AG08395 (cell line): ENCODE measurements at regions not wholly inside any gene's neighbourhood (a gene's known extent, or its start where the extent isn't known, plus 50 kb on each side); places are given as distances from the start of the nearest gene placed in this dataset.
A peak's percentile ranks its signal among the peaks of the same experiment; 100 is the strongest.

Experiments
- DNase-seq: peaks from one replicate; pipeline ENCODE4 v3.0.0; 2012; ENCODE audit warnings: mixed read lengths, low spot score

DNA sequence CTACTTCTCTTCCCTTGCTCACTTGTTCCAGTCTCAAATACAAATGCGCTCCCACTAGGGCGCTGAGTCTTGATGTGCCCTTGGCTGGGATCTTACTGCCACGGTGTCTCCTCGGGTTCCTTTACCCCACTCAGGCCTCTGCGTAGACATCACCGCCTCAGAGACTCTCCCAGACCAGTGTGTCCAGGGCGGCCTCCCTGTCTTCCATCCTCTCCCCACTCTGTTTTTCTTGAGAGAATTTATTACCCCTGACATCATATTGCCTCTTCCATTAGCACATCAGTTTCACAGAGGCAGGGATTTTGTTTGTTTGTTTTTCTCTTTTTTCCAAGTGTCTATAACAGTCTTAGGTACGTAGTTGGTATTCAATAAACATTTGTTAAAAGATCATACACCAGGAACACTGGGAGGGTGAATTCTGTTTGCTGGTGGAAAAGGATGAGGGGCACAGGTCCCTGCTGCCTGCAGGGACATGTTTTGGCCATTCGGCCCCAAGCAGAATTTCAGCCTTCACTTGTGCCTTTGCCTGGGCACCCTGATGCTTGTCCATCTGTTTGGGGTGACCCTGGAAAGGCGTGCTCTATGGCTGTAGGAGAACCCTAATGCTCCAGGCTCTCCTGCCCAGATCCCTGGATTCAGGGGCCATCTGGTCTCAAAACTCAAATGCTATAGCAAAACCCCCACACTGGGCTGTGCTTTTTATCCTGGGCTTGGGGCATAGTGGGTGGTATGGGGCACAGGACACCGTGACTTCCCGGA, 55.0 kb downstream of the RPL37A start:
- DNase-seq: no peak

DNA sequence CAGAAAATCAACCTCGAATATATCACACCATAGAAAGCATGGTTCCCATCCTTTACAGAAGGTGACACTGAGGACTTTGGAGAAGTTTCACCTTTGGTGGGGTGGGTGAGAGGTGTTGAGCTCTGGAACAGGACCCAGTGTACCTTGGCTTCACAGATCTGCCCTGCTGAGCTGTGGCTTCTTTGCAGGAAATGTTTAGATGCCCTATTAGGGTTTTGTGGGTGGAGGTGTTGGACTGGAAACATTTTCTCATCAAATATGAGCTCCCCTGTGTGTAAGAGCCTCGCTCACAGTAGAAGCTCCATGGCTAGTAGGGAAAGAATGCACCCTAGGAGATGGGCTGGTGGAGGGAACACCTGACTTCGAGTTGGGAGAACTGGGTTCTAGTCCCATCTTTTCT, 55.6 kb downstream of the RPL37A start:
- DNase-seq: no peak

DNA sequence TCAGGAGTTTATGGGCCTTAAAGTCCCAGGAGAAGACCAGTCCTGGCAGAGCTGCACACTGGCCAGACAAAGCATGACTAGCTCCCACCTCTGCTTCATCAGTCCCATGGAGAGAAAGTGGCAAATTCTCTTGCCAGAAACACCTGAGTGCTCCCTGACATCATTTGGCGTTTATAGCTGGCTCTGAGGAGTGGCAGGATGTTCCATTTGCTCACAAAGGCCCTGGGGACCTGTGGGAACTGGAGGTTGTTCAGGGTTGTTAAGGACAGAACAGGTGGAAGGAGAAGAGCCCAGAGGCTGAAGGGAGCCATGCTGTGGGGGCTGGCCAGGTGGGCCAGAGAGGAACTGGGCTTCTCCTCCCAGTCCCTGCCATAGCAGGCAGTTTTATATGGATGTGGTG, 56.1 kb downstream of the RPL37A start:
- DNase-seq: no peak

DNA sequence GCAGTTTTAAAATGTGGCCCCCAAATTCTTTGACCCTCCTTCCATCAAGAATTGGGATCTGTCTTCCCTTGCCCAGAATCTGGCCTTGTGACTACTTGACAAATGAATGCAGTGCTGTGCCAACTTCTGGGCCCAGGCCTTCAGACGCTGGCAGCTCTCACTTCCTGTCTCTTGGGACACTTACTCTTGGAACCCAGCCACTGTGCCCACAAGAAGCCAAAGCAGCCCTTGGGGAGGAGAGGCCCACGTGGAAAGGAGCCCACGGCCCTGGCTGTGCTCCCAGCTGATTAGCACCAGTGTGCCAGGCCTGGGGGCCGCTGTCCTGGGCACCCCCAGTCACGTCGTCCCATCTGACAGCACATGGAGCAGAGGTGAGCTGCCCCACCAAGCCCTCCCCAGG, 56.6 kb downstream of the RPL37A start:
- peak; percentile 61 for DNase-seq

DNA sequence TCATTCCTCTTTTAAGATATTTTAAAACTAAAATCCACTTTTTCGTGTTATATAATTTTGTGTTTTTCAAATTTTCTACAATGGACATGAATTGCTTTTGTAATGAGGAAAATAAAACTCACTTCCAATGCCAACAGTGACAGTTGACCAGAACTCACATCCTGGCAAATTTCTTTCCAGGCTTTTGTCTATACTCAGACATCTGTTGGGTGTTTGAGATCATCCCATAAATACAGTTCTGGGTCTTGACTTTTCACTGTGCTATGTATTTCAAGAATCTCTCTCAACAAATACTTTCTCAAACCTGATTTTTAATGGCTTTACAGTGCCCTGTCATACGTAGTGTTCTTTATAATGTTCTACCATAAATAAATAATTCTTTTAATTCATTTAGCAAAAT, 57.6 kb downstream of the RPL37A start:
- DNase-seq: no peak

DNA sequence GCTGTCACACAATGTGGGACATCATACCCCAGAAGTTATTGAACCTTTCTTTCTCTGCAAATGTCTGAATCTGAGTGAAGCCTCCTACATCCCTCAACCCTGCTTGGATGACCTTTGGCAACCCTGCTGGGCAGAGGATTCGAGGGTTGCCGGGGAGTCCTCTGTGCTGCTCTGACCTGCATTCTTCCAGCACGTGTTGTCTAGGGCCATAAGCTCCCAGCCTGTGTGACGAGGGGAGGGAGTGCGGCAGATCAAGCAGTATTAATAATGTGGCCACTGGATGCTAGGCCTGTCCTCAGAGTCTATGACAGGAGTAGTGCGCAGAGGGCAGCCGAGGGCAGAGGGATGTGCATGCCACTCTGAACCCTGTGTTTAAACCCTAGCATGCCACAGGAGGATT, 58.8 kb downstream of the RPL37A start:
- no peak for DNase-seq

DNA sequence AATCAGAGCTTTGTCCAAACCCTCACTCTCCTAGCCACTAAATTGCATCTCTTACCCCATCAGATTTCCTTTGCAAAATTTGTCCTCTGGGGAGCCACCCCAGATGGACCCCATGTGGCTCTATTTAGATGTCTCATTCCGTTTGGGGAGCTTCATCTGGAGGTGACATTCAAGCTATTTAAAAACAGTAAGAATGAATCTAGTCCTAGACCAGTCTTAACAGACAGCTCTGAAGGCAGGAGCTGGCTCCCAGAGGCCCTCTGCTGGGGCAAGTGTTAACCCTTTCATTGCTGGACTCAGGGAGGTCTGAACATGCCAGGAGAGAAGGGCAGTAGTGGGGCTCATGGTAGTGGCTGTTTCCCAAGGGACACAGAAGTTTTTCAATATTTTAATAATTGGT, 59.2 kb downstream of the RPL37A start:
- DNase-seq: peak; percentile 14

DNA sequence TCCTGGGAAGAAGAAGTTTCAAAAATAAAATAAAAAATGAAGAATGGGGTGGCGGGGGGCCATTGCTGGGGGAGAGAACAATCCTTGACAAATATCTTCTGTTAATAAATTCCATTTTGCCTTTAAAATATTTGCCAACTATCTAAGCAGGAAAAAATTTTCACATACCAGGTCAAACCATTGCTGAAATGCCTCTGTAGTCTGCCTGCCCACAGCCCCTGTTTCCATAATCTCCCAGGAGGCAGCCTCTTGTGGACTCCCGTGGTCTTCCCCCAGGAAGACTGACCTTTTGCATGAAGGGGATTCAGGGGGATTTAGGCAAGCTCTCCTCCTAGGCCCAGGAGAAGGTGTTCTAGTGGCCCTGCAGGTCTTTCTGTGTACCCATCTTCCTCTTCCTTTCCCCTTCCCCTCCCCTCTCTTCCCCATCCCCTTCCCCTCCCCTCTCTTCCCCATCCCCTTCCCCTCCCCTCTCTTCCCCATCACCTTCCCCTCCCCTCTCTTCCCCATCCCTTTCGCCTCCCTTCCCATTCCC, 61.0 kb downstream of the RPL37A start:
- peak; percentile 50 for DNase-seq

DNA sequence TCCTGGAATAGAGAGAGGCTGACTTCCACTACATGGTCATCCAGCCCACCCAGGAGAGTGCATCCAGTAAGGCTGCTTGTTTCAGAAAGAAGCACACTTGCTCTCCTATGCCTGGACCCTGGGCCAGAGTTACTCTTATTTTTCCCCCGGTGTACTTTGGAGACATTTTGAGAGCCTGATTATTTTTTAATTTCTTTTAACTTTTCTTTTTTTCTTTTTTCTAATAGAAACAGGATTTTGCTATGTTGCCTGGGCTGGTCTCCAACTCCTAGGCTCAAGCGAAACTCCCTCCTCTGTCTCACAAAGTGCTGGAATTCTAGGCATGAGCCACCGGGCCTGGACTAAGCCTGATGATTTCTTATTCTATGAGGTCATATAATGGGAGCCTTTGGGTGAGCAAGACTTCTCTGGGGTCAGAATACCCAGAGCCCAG, 62.2 kb downstream of the RPL37A start:
- peak; percentile 66 for DNase-seq

DNA sequence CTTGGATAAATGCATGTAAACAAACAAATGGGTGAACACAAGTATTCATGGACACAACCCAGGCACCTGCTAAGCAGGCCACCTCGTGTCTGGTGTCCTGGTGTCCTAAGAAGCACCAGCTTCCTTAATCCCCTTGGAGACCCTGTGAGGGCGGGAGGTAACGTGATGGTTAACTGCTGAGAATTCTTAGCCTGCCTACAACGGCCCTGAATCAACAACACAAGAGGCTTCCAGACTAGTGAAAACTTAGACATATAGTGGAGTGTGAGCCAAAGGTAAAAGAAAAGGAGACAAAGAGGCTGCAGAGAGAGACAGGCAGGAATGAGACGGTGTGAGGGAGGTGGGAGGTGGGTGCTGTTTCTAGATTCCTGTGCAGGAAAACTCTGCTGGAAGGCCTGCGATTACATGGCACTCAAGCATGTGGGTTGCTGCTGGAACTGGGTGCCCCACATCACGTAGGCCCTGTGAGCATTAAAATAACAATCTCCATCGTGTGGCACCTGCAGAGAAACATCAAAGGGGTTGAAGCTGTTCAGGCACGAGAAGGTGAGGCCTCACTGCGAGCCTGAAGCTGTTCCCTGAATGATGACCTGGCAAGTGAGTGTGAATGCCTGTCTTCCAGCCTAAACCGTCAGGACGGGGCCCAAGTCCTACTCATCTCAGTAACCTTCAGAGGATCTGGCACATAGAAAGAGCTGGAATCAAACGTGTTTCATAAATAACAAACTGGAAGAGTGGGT, 64.2 kb downstream of the RPL37A start:
- DNase-seq: no peak

DNA sequence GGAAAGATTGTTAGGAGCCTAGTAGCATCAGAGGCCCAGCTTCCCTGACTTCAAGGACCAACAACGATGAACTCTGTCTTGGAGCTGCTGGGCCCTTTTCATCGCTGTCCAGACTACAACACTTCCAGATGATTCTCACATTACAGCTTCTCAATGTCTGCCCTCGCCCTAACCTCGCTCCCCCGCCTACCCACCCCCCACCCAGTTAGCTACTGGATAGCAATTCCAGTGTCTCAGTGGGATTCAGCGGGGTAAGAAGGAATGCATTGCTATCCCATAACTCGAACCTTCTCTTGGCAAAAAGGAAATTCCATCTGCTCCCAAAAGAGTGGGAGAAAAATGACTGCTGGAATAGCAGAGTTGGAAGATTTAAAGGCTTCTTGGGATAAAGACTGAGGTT, 65.0 kb downstream of the RPL37A start:
- no peak for DNase-seq

DNA sequence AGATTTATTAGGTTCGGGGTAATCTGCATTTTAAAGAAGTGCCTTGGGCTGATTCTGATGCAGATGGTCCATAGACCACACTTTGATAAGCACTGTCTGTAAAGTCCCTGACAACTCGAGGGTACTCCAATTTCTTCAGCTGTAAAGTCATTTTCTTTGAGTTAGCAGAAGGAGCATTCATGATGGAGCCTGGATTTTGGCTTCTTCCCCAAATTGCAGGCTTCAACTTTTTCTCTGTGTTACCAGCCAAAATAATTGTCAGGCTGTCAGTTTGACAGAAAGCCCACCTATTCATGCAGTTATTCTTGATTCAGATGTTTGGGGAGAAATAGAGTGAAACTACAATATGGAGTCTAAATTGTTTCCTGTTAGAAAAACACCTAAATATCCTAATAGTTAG, 66.0 kb downstream of the RPL37A start:
- DNase-seq: no peak

DNA sequence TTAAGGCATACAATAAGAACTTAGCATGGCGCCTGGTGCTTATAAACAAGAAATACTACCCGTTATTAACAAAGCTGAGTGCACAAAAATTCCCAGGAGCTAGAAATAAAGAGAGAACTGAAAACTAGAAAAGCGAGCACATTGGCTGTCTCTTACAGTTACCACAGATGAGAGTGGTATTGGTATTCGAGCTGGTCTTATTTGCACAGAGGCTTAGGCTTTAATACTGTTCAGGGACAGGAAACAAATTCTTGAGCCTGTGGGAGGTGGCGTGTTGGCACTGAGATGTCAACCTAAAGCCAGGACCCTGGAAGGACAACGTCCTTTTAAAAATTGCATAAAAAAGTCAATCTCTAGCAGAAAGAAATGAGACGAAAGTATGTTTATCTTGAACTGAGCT, 67.3 kb upstream of the IGFBP2 start:
- DNase-seq: no peak

DNA sequence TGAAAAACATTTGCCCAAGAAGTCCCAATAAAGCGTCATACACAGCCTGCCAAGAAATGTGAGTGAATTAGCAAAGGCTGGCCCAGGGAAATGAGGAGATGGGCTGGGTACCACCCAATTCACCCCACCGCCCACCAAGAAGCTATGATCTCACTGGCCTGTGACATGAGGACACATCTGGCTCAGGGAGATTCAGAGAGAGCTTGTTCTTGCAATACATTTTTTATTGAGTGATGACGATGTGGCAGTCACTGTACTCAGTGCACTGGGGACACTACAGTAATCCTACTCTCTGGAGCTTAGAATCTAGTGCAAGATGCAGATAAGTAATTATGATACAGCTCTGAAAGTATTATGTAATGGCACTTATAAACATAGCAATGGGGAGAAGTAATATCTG, 64.6 kb upstream of the IGFBP2 start:
- no peak for DNase-seq

DNA sequence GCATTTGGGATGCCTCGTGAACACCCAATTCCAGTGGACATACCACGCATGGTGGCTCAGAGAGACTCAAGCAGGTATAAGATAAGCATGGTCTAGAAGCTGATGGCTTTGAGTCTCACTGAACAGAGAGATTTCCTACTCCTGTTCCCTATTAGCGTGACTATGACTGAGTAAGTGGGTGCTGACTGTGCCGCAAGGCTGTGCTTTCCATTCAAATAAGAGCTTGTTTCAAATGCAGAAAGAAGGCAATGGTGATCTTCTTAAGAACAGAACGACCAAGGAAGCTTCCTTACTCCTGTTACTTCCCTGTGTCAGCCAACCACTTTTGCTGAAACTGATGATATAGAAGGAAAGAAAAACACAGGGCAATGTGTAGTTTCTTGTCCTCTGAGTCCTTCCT, 63.5 kb upstream of the IGFBP2 start:
- no peak for DNase-seq

DNA sequence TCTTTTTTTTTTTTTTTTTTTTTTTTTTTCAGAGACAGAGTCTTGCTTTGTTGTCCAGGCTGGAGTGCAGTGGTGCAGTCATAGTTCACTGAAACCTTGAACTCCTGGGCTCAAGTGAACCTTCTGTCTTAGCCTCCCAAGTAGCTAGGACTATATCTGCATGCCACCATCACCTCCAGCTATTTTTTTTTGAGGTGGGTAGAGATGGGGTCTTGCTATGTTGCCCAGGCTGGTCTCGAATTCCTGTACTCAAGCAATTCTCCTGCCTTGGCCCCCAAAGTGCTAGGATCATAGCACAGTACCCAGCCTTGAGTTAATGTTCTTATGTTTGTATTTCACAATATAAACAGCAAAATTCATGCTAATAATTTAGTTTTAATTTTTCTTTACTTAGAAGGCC, 62.9 kb upstream of the IGFBP2 start:
- DNase-seq: no peak

DNA sequence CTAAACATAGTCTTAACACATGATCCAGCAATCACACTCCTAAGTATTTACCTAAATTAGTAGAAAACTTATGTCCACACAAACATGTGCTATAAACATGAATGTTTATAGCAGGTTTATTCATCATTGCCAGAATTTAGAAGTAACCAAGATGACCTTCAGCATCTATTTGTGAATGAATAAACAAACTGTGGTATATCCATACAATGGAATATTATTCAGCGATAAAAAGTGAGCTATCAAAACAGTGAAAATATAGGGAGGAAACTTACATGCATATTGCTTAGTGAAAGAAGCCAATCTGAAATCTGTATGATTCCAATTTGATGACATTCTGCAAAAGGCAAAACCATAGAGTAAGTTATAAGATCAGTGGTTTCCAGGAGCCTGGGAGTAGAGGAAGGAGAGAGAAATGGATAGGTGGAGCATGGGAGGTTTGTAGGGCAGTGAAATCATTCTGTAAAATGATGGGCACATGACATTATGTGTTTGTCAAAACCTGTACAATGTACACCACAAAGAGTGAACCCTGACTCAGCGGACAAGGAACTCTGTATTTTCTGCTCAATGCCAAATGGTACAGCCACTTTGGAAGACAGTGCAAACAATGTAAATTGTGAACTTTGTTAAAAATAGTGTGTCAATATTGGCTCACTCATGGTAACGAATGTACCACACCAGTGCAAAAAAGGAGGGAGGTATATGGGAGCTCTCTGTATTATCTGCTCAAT, 61.9 kb upstream of the IGFBP2 start:
- no peak for DNase-seq

DNA sequence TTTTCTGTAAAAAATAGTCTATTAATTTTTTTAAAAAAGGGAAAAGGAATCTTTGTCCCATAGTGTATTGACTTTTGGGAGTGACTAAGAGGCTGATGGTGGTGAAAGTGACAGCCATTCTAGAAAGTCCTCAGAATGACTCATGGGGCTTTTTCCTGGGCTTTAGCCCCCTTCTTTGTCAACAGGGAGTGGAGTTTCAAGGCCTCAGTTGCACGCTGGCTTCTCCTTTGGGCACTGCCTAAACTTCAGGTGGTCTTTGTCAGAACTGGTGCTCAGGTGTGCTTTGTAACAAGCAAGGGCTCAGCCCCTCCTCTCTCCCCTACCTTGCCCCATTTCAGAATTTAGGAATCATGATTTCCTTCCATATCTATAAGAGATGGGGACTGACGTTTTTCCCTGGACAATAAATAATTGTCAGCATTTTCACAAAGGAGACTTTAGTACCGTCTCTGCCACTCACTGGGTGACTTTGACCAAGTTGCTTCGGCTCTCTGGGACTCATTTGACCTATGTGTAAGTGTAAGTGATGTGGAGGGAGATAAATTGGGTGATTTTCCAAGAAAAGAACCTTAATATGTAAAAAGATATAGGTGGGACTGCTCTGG, 61.2 kb upstream of the IGFBP2 start:
- no peak for DNase-seq

DNA sequence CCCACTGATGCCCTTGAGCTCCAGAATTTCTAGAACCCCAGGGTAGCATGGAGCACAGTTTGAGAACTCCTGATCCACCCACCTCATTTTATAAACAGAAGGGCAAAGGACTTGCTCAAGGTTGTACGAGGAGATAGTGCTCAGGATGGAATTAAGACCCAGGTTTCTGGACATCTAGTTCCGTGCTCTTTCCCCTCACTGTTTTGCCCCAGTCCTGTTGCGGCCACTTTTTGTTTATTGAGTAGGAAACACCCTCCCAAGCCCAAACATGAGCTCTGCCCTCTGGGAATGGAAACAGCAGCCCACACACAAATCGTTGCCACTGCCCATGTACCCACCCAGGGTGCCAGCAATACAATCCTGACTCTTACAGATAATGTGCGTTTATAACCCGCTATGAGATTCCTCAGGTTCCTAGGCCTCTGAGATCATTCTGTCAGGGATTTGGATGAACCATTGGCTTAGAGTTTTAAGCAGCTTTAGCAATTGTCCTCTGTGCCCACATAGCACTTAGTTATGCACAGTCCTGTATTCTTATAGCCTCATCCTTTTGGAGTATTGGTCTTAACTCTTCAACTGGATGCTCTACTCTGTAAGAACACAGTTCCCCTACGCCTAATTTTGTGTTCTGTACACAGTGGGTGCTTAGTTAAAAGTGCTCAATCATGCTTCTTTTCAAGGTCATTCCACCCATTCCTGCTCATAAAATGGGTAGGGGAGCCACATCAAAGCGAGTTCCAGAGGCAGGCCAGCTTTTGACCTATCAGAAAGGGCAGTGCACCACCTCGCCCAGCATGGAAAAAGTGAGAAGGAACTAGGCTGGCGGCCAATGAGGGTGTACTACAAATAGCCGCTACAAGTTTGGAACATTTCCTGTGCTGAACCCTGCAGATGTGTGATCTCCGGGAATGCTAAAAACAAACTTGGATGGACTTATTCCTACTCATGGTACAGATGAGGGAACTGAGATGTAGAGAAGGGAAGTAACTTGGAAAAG, 60.3 kb upstream of the IGFBP2 start:
- peak; percentile 70 for DNase-seq

DNA sequence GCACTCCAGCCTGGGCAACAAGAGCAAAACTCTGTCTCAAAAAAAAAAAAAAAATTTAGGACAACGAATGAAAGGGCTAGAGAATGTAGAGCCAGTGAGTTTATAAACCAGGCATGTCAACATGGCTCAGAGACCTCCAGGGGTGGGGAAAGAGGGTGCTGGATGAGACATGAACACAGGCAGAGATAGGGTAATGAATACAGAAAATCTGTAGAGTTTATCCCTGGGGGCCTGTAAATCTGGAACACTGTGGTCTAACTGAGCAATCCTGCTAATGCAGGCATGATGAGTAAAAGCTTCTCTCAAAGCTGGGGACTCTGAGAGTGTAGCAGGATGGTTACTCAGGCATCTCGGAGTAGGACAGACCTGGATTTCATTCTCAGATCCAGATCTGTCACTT, 59.2 kb upstream of the IGFBP2 start:
- peak; percentile 79 for DNase-seq

DNA sequence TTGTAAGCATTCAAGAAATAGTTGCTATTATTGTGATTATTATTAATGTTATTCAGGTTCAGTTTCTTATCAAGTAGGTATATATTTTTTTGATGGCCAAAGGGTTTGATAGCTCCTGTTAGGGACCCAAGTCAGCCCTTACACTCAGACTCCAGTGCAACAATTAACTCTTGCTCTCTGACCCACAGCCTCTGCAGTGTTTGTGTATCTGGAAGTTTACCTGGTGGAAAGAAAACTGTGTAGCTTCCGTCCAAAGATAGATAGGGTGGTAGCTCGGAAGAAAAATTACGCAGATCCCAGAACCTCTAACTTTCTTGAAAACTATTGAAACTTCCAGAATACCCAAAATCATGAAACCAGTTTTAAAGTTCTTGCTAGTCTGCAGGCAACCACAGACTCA, 58.6 kb upstream of the IGFBP2 start:
- DNase-seq: no peak
